IMR-90 (cell line): ENCODE measurements at regions not wholly inside any gene's neighbourhood (a gene's known extent, or its start where the extent isn't known, plus 50 kb on each side); places are given as distances from the start of the nearest gene placed in this dataset.

Experiments used
- ATAC-seq: fragments of 200-7000 bp; cut with Tn5 transposase; 2 replicates; pipeline ENCODE4 v1.9.1; 2020; ENCODE audit warnings: low read depth, mild to moderate bottlenecking, moderate library complexity
- BruUV-seq: library from RNA; stranded (reverse); fragments of 400-500 nt; replicated peaks from 2 replicates; lab custom pipeline; 2021; lab: Mats Ljungman, UMichigan
- CTCF ChIA-PET: fragments of 300-600 bp; formaldehyde crosslinking; extraction: SDS; loops from one replicate; lab custom pipeline; 2021; ENCODE audit warnings: antibody characterized with exemption; lab: Yijun Ruan, JAX
- POLR2A ChIA-PET: fragments of 300-600 bp; sonication (Branson Sonifier 250); formaldehyde crosslinking; loops from one replicate; lab custom pipeline; 2022; ENCODE audit warnings: antibody characterized with exemption; ENCODE audit not compliant: unreplicated experiment; lab: Charles Lee
- DNase-seq: peaks from one replicate; pipeline ENCODE4 v3.0.0; 2013
- H2AFZ ChIP-seq: replicated peaks from 2 replicates; pipeline ENCODE3; 2013; ENCODE audit warnings: low read length, mild to moderate bottlenecking; ENCODE audit not compliant: poor library complexity
- H2AK5ac ChIP-seq: 2 replicates; pipeline ENCODE4 v1.6.1; 2013; ENCODE audit warnings: low read depth, low read length, inconsistent platforms
- H2AK9ac ChIP-seq: replicated peaks from 2 replicates; pipeline ENCODE3; 2013; ENCODE audit warnings: mild to moderate bottlenecking, low read depth, low read length, moderate library complexity; ENCODE audit not compliant: poor library complexity
- H2BK120ac ChIP-seq: 2 replicates; pipeline ENCODE4 v1.6.1; 2013; ENCODE audit warnings: low read depth, low read length, inconsistent platforms
- H2BK15ac ChIP-seq: 3 replicates; pipeline ENCODE4 v1.6.1; 2013; ENCODE audit warnings: low read depth, low read length, inconsistent platforms
- H2BK20ac ChIP-seq: 2 replicates; pipeline ENCODE4 v1.6.1; 2013; ENCODE audit warnings: low read depth, mild to moderate bottlenecking, inconsistent platforms, low read length, moderate library complexity
- H2BK5ac ChIP-seq: 2 replicates; pipeline ENCODE4 v1.6.1; 2013; ENCODE audit warnings: mild to moderate bottlenecking, low read depth, low read length, inconsistent platforms; ENCODE audit not compliant: poor library complexity, severe bottlenecking
- H3K14ac ChIP-seq: replicated peaks from 2 replicates; pipeline ENCODE4 v1.6.1; 2013; ENCODE audit warnings: low read depth, low read length, inconsistent platforms
- H3K18ac ChIP-seq: 2 replicates; pipeline ENCODE4 v1.6.1; 2013; ENCODE audit warnings: low read depth, low read length, control low read depth
- H3K23ac ChIP-seq: 2 replicates; pipeline ENCODE4 v1.6.1; 2013; ENCODE audit warnings: low read depth, low read length, inconsistent platforms
- H3K27ac ChIP-seq: 2 replicates; pipeline ENCODE4 v1.5.1; 2013; ENCODE audit warnings: mild to moderate bottlenecking, control low read depth, low read length; ENCODE audit not compliant: insufficient read depth
- H3K27me3 ChIP-seq: 2 replicates; pipeline ENCODE4 v1.6.1; 2013; ENCODE audit warnings: low read length; ENCODE audit not compliant: control insufficient read depth, insufficient read depth
- H3K36me3 ChIP-seq: 2 replicates; pipeline ENCODE4 v1.6.1; 2013; ENCODE audit warnings: low read length, mixed read lengths; ENCODE audit not compliant: control insufficient read depth, insufficient read depth
- H3K4ac ChIP-seq: 2 replicates; pipeline ENCODE4 v1.6.1; 2013; ENCODE audit warnings: low read depth, low read length, inconsistent platforms
- H3K4me1 ChIP-seq: 2 replicates; pipeline ENCODE4 v1.6.1; 2013; ENCODE audit warnings: low read length, mixed read lengths; ENCODE audit not compliant: control insufficient read depth, insufficient read depth
- H3K4me2 ChIP-seq: 2 replicates; pipeline ENCODE4 v1.6.1; 2013; ENCODE audit warnings: low read depth, mild to moderate bottlenecking, control low read depth, low read length, moderate library complexity
- H3K4me3 ChIP-seq: 2 replicates; pipeline ENCODE4 v1.5.1; 2013; ENCODE audit warnings: low read depth, mild to moderate bottlenecking, control low read depth, low read length, moderate library complexity; ENCODE audit not compliant: insufficient read depth
- H3K56ac ChIP-seq: 2 replicates; pipeline ENCODE4 v1.6.1; 2013; ENCODE audit warnings: low read length, inconsistent platforms; ENCODE audit not compliant: insufficient read depth; ENCODE audit errors: extremely low read depth
- H3K79me1 ChIP-seq, 2 experiments: 2 replicates each; pipeline ENCODE4 v1.6.1; 2013; ENCODE audit warnings: low read length in 2 of 2, inconsistent platforms in 1 of 2, low read depth in 1 of 2
- H3K9ac ChIP-seq: 2 replicates; pipeline ENCODE4 v1.6.1; 2013; ENCODE audit warnings: low read depth, low read length, control low read depth
- H3K9me1 ChIP-seq: 2 replicates; pipeline ENCODE4 v1.6.1; 2013; ENCODE audit warnings: low read length, inconsistent platforms; ENCODE audit not compliant: insufficient read depth
- H3K9me3 ChIP-seq: 2 replicates; pipeline ENCODE4 v1.6.1; 2013; ENCODE audit warnings: low read length; ENCODE audit not compliant: control insufficient read depth, insufficient read depth
- H4K20me1 ChIP-seq: 2 replicates; pipeline ENCODE4 v1.6.1; 2013; ENCODE audit warnings: low read length, inconsistent platforms; ENCODE audit not compliant: insufficient read depth
- H4K5ac ChIP-seq: 2 replicates; pipeline ENCODE4 v1.6.1; 2013; ENCODE audit warnings: mild to moderate bottlenecking, low read depth, low read length, control low read depth
- H4K8ac ChIP-seq, 2 experiments: 2 replicates each; pipeline ENCODE4 v1.6.1; 2013; ENCODE audit warnings: low read depth in 2 of 2, low read length in 2 of 2, control low read depth in 1 of 2, inconsistent platforms in 1 of 2
- H4K91ac ChIP-seq: 2 replicates; pipeline ENCODE4 v1.6.1; 2013; ENCODE audit warnings: low read depth, low read length, inconsistent platforms; ENCODE audit not compliant: insufficient read depth
- CHD1 ChIP-seq: IDR thresholded peaks from 2 replicates; pipeline ENCODE4 v1.6.1; 2012; ENCODE audit warnings: low read depth, low read length, improper control_type of control experiment
- NFE2L2 ChIP-seq: fragments of 150-350 bp; IDR thresholded peaks from 2 replicates; pipeline ENCODE4 v1.6.1; 2016; ENCODE audit warnings: low read depth, mild to moderate bottlenecking, low read length
- RCOR1 ChIP-seq: IDR thresholded peaks from 2 replicates; pipeline ENCODE4 v1.6.1; 2012; ENCODE audit warnings: mild to moderate bottlenecking, low read length, improper control_type of control experiment; ENCODE audit not compliant: insufficient replicate concordance
- USF2 ChIP-seq: fragments of 150-350 bp; IDR thresholded peaks from 2 replicates; pipeline ENCODE4 v1.6.1; 2017; ENCODE audit warnings: mild to moderate bottlenecking, antibody characterized with exemption, low read length, low read depth
- WGBS, 2 experiments: methylation state at CpG; one replicate each; pipeline versions ENCODE4 v1.1.5 to v1.1.7; 2013; ENCODE audit warnings: missing lambda C conversion rate in 2 of 2; ENCODE audit not compliant: insufficient read length in 1 of 2; ENCODE audit errors: extremely low coverage in 2 of 2; 5-methylcytosine and 5-hydroxymethylcytosine counted together
- dilution Hi-C: fragments of 300-500 bp; cut with HindIII; formaldehyde crosslinking; loops from one replicate; pipeline ENCODE4 v1.14.3; 2018; ENCODE audit warnings: low sequenced_read_pairs; ENCODE audit not compliant: unreplicated experiment
- in situ Hi-C: fragments of 300-500 bp; cut with MboI; formaldehyde crosslinking; loops from 3 replicates; pipeline ENCODE4 v1.14.3; 2019; ENCODE audit warnings: low sequenced_read_pairs, inconsistent platforms, mixed read lengths
- intact Hi-C: fragments of 100-400 bp; cut with micrococcal nuclease; formaldehyde crosslinking; loops from 2 replicates; pipeline ENCODE4 v1.10.0; 2022

DNA sequence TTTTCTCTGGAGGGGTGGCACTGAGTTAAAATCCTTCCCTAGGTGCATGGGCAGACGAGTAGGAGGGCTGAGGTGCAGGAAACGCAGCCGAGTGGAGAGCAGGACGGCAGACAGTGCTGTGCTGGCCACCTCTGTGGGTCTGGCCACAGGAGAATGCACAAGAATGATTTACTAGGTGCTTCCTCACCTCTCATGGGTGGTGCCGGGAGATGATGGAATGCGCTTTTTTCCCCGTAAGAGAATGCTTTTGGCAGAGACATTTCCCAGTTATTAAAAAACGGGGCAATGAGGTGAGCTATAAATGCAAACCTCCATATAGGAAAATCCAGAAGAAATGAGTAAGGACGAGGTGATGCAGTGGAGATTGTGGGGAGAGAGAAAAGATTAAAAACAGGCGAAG, 86.1 kb downstream of the ADAMTS15 start:
- BruUV-seq, result no TSS peak
- H2BK120ac ChIP-seq, result no peak overlapping the region
- WGBS, 2 experiments, result 98% methylated on average over 6 of the region's 10 CpGs; no CpG with 5 or more reads in 1 of the 2 experiments
- POLR2A ChIA-PET, result no interaction called here
- intact Hi-C loops, result no loop called here
- DNase-seq (no peak), ATAC-seq (no peak)
- no peak overlapping the region for H2AFZ ChIP-seq
- CTCF ChIA-PET, result no interaction called here
- no peaks in the 10 kb centered on the region for H3K36me3 ChIP-seq
- H4K8ac ChIP-seq, result no peak overlapping the region
- no peaks in the 10 kb centered on the region for H4K20me1 ChIP-seq
- H3K79me1 ChIP-seq, result no peaks in the 10 kb centered on the region
- no peak overlapping the region for H3K27ac ChIP-seq
- peaks cover 3% of the 10 kb centered on the region; the same call in 1 of the 2 replicates for H3K9me1 ChIP-seq
- 0 out of 2 replicates have a peak overlapping the region, but pooled peaks have one; percentile 14 for H3K4ac ChIP-seq
- no peak overlapping the region for H3K4me2 ChIP-seq
- peaks cover 3% of the 10 kb centered on the region; the same call in 1 of the 2 replicates for H3K27me3 ChIP-seq
- no peak overlapping the region for H2AK9ac ChIP-seq
- no peak overlapping the region for H3K14ac ChIP-seq
- no peaks in the 10 kb centered on the region; the same call in 1 of the 2 replicates for H3K4me1 ChIP-seq
- no peak overlapping the region for H4K5ac ChIP-seq
- H2BK5ac ChIP-seq, result no peak overlapping the region
- no peak overlapping the region for H3K9ac ChIP-seq
- no peak overlapping the region for H3K56ac ChIP-seq
- H2BK15ac ChIP-seq, result no peak overlapping the region
- dilution Hi-C loops, result no loop called here
- TF ChIP-seq RCOR1, result no peak
- TF ChIP-seq USF2, result no peak
- TF ChIP-seq CHD1, result no peak
- TF ChIP-seq NFE2L2, result no peak
- in situ Hi-C loops, result no loop called here
- H3K4me3 ChIP-seq, result no peak overlapping the region
- no peak overlapping the region for H3K23ac ChIP-seq
- no peak overlapping the region for H4K91ac ChIP-seq
- H3K18ac ChIP-seq, result no peak overlapping the region
- H2BK20ac ChIP-seq, result no peak overlapping the region
- H3K9me3 ChIP-seq, result no peaks in the 10 kb centered on the region
- H2AK5ac ChIP-seq, result no peak overlapping the region
